Brain microvascular endothelial cell (primary cell): ENCODE measurements at regions not wholly inside any gene's neighbourhood (a gene's known extent, or its start where the extent isn't known, plus 50 kb on each side); places are given as distances from the start of the nearest gene placed in this dataset.

Experiments used
- DNase-seq: peaks from one replicate; pipeline ENCODE4 v3.0.0-alpha.2; 2020
- H3K27ac ChIP-seq: fragments of 250-450 bp; sonication (Bioruptor Pico); 2 replicates; pipeline ENCODE4 v1.5.1; 2020; ENCODE audit warnings: mild to moderate bottlenecking, moderate library complexity
- H3K27me3 ChIP-seq: fragments of 250-450 bp; sonication (Bioruptor Pico); replicated peaks from 2 replicates; pipeline ENCODE4 v1.5.1; 2020; ENCODE audit warnings: mild to moderate bottlenecking
- H3K36me3 ChIP-seq: fragments of 250-450 bp; sonication (Bioruptor Pico); replicated peaks from 2 replicates; pipeline ENCODE4 v1.5.1; 2020; ENCODE audit warnings: mild to moderate bottlenecking
- H3K4me3 ChIP-seq: 2 replicates; pipeline ENCODE4 v1.5.1; 2011; ENCODE audit warnings: low read depth, mild to moderate bottlenecking, control low read depth, low read length, moderate library complexity
- CTCF ChIP-seq: IDR thresholded peaks from 2 replicates; pipeline ENCODE4 v1.5.1; 2011; ENCODE audit warnings: low read depth, mild to moderate bottlenecking, moderate library complexity, low read length, control low read depth, inconsistent platforms; ENCODE audit errors: missing control alignments
- in situ Hi-C: cut with HindIII; loops from 2 replicates; pipeline ENCODE4 v1.10.0; 2017; ENCODE audit warnings: low sequenced_read_pairs, low pct_ligation_motif_present

- no peak for TF ChIP-seq CTCF
- H3K36me3 ChIP-seq: no peaks in the 10 kb centered on the region
- H3K27ac ChIP-seq: no peak overlapping the region
- DNase-seq: no peak
- H3K4me3 ChIP-seq: no peak overlapping the region
- in situ Hi-C loops: no loop called here
- no peaks in the 10 kb centered on the region for H3K27me3 ChIP-seq
Observed at GRCh38 chr12:86523844-86524243, 267.7 kb upstream of the MGAT4C start.

DNA sequence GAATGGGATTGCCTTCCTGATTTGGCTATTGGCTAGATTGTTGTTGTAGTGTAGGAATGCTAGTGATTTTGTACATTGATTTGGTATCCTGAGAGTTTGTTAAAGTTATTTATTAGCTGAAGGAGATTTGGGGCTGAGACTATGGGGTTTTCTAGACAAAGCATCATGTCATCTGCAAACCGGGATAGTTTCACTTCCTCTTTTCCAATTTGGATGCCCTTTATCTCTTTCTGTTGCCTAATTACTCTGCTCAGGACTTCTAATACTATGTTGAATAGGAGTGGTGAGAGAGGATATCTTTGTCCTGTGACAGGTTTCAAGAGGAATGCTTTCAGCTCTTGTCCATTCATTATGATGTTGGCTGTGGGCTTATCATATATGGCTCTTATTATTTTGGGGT is 265.7 kb upstream of the MGAT4C start:
- no peak for DNase-seq
- H3K4me3 ChIP-seq: no peak overlapping the region
- no peak for TF ChIP-seq CTCF
- H3K27me3 ChIP-seq: no peaks in the 10 kb centered on the region
- in situ Hi-C loops: no loop called here
- no peaks in the 10 kb centered on the region for H3K36me3 ChIP-seq
- H3K27ac ChIP-seq: no peak overlapping the region

GRCh38 chr12:86513226-86513625 is 257.0 kb upstream of the MGAT4C start:
- no peaks in the 10 kb centered on the region for H3K27me3 ChIP-seq
- no peak overlapping the region for H3K4me3 ChIP-seq
- no peaks in the 10 kb centered on the region for H3K36me3 ChIP-seq
- no peak for TF ChIP-seq CTCF
- in situ Hi-C loops: no loop called here
- H3K27ac ChIP-seq: no peak overlapping the region
- DNase-seq: no peak

GRCh38 chr12:86496595-86496994 is 240.4 kb upstream of the MGAT4C start:
- DNase-seq: no peak
- no peaks in the 10 kb centered on the region for H3K36me3 ChIP-seq
- H3K27ac ChIP-seq: no peak overlapping the region
- no peak overlapping the region for H3K4me3 ChIP-seq
- TF ChIP-seq CTCF: no peak
- in situ Hi-C loops: no loop called here
- H3K27me3 ChIP-seq: no peaks in the 10 kb centered on the region

GRCh38 chr12:86484473-86484872 is 228.3 kb upstream of the MGAT4C start:
- no peaks in the 10 kb centered on the region for H3K36me3 ChIP-seq
- no peaks in the 10 kb centered on the region for H3K27me3 ChIP-seq
- in situ Hi-C loops: no loop called here
- DNase-seq: no peak
- no peak overlapping the region for H3K27ac ChIP-seq
- TF ChIP-seq CTCF: no peak
- H3K4me3 ChIP-seq: no peak overlapping the region

- no peaks in the 10 kb centered on the region for H3K27me3 ChIP-seq
- no peak overlapping the region for H3K27ac ChIP-seq
- DNase-seq: no peak
- in situ Hi-C loops: no loop called here
- TF ChIP-seq CTCF: no peak
- no peak overlapping the region for H3K4me3 ChIP-seq
- no peaks in the 10 kb centered on the region for H3K36me3 ChIP-seq
Observed at GRCh38 chr12:86473231-86473630, 217.0 kb upstream of the MGAT4C start.
